ENCODE measurements at regions not wholly inside any gene's neighbourhood (a gene's known extent, or its start where the extent isn't known, plus 50 kb on each side); places are given as distances from the start of the nearest gene placed in this dataset.

DNA sequence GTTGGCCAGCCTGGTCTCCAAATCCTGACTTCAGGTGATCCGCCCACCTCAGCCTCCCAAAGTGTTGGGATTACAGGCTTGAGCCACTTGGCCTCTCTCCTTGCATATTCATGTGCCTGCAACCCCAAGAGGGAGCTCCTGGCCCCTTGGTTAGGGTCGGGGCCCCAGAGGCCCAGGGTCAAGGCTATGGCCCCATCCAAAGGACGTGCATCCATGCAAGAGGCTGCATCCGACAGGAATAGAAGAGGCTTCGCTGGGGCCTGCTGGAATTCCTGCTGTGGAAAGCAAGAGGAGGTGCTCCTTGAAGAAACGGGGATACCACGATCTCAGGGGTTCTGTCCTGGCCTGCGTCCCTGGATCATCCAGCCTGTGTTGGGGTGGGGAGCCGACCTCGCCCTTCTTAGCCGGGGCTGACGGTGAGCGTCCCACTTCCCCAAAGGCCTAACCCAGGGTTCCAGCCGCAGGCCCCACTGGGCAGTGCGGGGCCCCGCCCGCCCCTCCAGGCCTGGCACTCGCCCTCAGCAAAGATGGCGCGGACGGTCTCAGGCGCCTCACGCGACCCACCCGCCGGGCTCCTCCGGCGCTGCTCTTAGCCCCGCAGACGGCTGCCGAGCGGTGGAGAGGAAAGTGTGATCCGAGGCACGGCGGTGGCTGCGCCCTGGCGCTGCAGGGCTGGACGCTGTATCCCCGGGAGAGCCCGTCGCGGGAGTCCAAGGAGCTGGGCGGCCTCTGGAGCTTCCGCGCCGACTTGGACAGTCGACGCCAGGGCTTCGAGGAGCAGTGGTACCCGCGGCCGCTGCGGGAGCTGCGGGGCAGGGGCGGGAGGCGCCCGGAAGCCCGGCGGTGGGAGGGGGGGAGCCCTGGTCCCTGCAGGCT, 54.7 kb downstream of the ZNF727 start:
- no peaks in the 10 kb centered on the region for H3K36me3 ChIP-seq (ENCODE audit: control insufficient read depth, insufficient read depth, low read length)
- peaks cover 72% of the 10 kb centered on the region for H3K9me3 ChIP-seq (ENCODE audit: control insufficient read depth, insufficient read depth, low read depth, low read length)
- H3K4me1 ChIP-seq (ENCODE audit: control insufficient read depth, insufficient read depth, low read length) = no peaks in the 10 kb centered on the region
- H3K27ac ChIP-seq (ENCODE audit: low read depth, low read length) = no peak overlapping the region
- no peak overlapping the region for H3K9ac ChIP-seq (ENCODE audit: low read length)
- H3K4me3 ChIP-seq (ENCODE audit: low read depth, low read length) = no peak overlapping the region
- no peaks in the 10 kb centered on the region for H3K27me3 ChIP-seq (ENCODE audit: control insufficient read depth, insufficient read depth, low read length)

DNA sequence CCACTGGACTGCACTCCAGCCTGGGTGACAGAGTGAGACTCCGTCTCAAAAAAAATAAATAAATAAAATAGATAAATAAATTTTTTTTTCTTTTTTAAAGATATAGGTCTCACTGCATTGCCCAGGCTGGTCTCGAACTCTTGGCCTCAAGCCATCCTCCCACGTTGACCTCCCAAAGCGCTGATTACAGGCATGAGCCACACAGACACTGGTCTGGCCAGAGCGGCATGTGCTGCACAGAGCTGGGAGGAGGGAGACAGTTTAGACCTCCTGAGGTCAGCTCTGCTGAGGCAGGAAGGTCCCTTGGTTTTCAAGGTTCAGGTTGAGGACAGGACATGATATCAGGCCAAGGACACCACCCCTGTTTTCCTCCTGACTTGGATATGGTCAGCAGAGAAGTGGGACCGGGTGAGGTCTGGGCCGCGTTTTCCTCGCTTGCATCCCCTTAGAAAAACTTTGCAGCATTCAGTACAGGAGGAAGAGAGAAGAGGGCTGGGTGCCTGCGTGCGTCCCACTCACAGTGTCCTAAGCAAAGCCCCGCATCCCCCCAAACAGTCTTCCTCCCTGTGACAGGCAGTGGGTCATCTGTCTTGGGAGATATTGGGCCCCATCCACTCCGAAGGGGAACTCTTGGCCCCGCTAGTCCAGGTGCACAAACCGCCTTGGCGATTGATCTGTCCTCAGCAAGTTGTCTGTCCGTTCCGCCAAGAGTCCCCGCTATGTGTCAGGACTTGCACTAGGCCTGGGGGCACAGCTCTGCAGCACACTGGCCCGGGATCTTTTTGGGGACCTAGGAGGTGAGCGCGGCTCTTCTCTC, 56.1 kb downstream of the ZNF727 start:
- Histone ChIP-seq H3K4me3 (ENCODE audit: low read depth, low read length) (no peak overlapping the region), H3K36me3 (ENCODE audit: control insufficient read depth, insufficient read depth, low read length) (no peaks in the 10 kb centered on the region), H3K9ac (ENCODE audit: low read length) (no peak overlapping the region), H3K9me3 (ENCODE audit: control insufficient read depth, insufficient read depth, low read depth, low read length) (peaks cover 59% of the 10 kb centered on the region), H3K4me1 (ENCODE audit: control insufficient read depth, insufficient read depth, low read length) (no peaks in the 10 kb centered on the region), H3K27me3 (ENCODE audit: control insufficient read depth, insufficient read depth, low read length) (no peaks in the 10 kb centered on the region), H3K27ac (ENCODE audit: low read depth, low read length) (no peak overlapping the region)

DNA sequence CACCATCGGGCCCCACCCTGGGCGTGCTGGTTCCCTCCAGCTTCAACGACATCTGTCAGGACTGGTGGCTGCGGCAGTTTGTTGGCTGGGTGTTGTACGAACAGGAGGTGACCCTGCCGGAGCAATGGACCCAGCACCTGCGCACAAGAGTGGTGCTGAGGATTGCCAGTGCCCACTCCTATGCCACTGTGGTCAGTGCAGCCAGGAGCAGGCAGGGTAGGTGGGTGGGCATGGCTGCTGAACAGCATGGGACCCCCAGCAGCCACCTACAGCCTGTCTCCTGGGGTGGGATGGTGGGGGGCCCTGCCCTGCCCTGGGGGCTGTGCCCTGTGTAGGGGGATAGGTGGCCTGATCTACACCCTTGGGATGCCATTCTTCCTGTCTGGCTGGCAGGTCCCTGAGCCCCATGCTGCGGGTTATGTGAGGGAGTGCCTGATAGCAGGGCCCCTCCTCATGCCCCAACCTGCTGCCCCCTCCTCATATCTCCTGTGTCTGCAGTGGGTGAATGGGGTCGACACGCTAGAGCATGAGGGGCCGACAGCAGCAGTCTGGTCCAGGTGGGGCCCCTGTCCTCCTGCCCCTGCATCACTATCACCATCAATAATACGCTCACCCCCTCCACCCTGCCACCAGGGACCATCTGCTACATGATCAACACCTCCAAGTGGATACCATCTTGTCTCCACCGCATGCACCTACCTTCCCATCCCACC, 56.9 kb downstream of the ZNF727 start:
- no peak overlapping the region for H3K4me3 ChIP-seq (ENCODE audit: low read depth, low read length)
- no peak overlapping the region for H3K27ac ChIP-seq (ENCODE audit: low read depth, low read length)
- no peaks in the 10 kb centered on the region for H3K4me1 ChIP-seq (ENCODE audit: control insufficient read depth, insufficient read depth, low read length)
- peaks cover 54% of the 10 kb centered on the region for H3K9me3 ChIP-seq (ENCODE audit: control insufficient read depth, insufficient read depth, low read depth, low read length)
- no peaks in the 10 kb centered on the region for H3K36me3 ChIP-seq (ENCODE audit: control insufficient read depth, insufficient read depth, low read length)
- H3K27me3 ChIP-seq (ENCODE audit: control insufficient read depth, insufficient read depth, low read length) = no peaks in the 10 kb centered on the region
- no peak overlapping the region for H3K9ac ChIP-seq (ENCODE audit: low read length)

DNA sequence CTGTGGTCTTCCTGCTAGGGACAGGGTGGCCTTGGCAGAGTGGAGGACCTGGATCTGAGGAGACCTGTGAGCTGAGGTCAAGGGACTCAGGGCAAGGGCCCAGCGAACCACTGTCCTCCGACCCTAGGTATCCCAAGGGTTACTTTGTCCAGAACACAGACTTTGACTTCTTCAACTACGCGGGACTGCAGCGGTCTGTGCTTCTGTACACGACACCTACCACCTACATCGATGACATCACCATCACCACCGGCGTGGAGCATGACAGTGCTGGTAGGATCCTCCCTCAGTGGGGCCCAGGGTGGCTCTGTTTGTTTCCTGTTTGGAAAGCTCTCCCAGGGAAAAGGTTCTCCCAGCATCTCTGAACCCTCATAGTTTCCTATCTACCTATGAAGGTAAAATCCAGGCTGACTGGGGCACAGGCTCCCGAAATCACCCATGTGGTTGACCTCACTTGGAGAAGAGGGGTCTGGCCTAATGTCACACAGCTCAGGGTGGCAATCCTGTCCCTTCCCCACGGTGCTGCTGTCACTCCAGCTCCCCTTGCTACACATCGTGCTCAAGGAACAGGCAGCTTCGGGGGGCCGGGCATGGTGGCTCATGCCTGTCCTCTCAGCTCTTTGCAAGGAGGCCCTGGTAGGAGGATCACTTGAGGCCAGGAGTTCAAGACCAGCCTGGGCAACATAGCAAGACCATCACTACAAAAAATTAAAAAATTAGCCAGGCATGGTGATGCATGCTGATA, 57.6 kb downstream of the ZNF727 start:
- Histone ChIP-seq H3K27ac (ENCODE audit: low read depth, low read length) (no peak overlapping the region), H3K27me3 (ENCODE audit: control insufficient read depth, insufficient read depth, low read length) (no peaks in the 10 kb centered on the region), H3K9ac (ENCODE audit: low read length) (no peak overlapping the region), H3K4me3 (ENCODE audit: low read depth, low read length) (no peak overlapping the region), H3K4me1 (ENCODE audit: control insufficient read depth, insufficient read depth, low read length) (no peaks in the 10 kb centered on the region), H3K9me3 (ENCODE audit: control insufficient read depth, insufficient read depth, low read depth, low read length) (peaks cover 47% of the 10 kb centered on the region), H3K36me3 (ENCODE audit: control insufficient read depth, insufficient read depth, low read length) (no peaks in the 10 kb centered on the region)

DNA sequence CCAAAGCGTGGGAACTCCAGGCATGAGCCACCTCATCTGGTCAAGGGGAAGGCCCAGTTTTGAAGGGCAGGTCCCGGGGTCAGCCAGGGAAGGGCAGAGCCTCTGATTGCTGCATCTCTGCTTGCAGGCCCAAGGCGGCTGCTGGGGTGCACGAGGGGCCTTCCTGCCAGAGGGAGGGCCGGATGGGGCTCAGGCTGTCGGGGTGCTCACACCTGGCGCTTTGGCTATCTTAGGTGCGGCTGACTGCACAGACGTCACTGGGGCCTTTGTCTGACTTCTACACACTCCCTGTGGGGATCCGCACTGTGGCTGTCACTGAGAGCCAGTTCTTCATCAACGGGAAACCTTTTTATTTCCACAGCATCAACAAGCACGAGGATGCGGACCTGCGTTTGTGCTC, 68.7 kb downstream of the ZNF727 start:
- Histone ChIP-seq H3K27me3 (ENCODE audit: control insufficient read depth, insufficient read depth, low read length) (no peaks in the 10 kb centered on the region), H3K4me3 (ENCODE audit: low read depth, low read length) (no peak overlapping the region), H3K9ac (ENCODE audit: low read length) (no peak overlapping the region), H3K36me3 (ENCODE audit: control insufficient read depth, insufficient read depth, low read length) (no peaks in the 10 kb centered on the region), H3K27ac (ENCODE audit: low read depth, low read length) (no peak overlapping the region), H3K4me1 (ENCODE audit: control insufficient read depth, insufficient read depth, low read length) (no peaks in the 10 kb centered on the region), H3K9me3 (ENCODE audit: control insufficient read depth, insufficient read depth, low read depth, low read length) (peaks cover 56% of the 10 kb centered on the region)

DNA sequence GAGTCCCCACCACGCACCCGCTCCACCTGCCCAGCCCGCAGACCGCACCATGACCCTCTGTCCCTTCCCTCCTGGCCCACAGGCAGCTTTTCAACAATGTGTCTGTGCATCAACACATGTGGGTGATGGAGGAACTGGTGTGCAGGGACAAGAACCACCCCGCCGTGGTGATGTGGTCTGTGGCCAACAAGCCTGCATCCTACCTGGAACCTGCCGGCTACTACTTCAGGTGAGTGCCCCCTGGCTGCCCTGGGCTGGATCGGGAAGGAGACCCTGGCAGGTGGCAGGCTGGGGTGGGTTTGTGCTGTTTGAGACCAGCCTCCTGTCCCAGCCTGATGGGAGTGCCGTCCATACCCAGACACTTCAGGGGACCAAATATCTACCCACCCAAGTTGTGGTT, 69.6 kb downstream of the ZNF727 start:
- H3K4me3 ChIP-seq (ENCODE audit: low read depth, low read length) = no peak overlapping the region

DNA sequence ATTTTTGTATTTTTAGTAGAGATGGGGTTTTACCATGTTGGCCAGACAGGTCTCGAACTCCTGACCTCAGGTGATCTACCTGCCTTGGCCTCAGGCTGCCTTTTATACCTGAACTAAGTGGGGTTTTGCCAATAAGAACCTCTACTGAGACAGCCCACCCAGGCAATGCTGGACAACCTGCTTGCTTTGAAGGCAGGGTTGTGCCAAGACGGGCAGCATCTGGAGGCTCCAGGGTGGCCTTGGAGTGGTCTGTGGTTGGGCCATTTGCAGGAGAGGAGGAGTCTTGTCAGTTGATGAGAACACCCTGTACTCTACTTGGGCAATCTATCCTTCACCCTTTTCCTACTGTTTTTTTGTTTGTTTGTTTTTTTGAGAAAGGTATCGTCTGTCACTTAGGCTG, 75.3 kb upstream of the ZNF735 start:
- H3K4me1 ChIP-seq (ENCODE audit: control insufficient read depth, insufficient read depth, low read length) = no peaks in the 10 kb centered on the region
- no peaks in the 10 kb centered on the region for H3K36me3 ChIP-seq (ENCODE audit: control insufficient read depth, insufficient read depth, low read length)
- H3K4me3 ChIP-seq (ENCODE audit: low read depth, low read length) = no peak overlapping the region
- H3K27me3 ChIP-seq (ENCODE audit: control insufficient read depth, insufficient read depth, low read length) = no peaks in the 10 kb centered on the region
- H3K27ac ChIP-seq (ENCODE audit: low read depth, low read length) = no peak overlapping the region
- no peak overlapping the region for H3K9ac ChIP-seq (ENCODE audit: low read length)
- H3K9me3 ChIP-seq (ENCODE audit: control insufficient read depth, insufficient read depth, low read depth, low read length) = peaks cover 95% of the 10 kb centered on the region

More for the DNA sequence above, 69.6 kb downstream of the ZNF727 start:
- no peak overlapping the region for H3K9ac ChIP-seq (ENCODE audit: low read length)
- no peaks in the 10 kb centered on the region for H3K4me1 ChIP-seq (ENCODE audit: control insufficient read depth, insufficient read depth, low read length)
- H3K27ac ChIP-seq (ENCODE audit: low read depth, low read length) = no peak overlapping the region
- H3K9me3 ChIP-seq (ENCODE audit: control insufficient read depth, insufficient read depth, low read depth, low read length) = peaks cover 64% of the 10 kb centered on the region
- H3K36me3 ChIP-seq (ENCODE audit: control insufficient read depth, insufficient read depth, low read length) = no peaks in the 10 kb centered on the region
- no peaks in the 10 kb centered on the region for H3K27me3 ChIP-seq (ENCODE audit: control insufficient read depth, insufficient read depth, low read length)

All from HUES6 (cell line).